HG03139 (cell line): ENCODE measurements at regions not wholly inside any gene's neighbourhood (a gene's known extent, or its start where the extent isn't known, plus 50 kb on each side); places are given as distances from the start of the nearest gene placed in this dataset.
A peak's percentile ranks its signal among the peaks of the same experiment; 100 is the strongest.

Experiments
- ATAC-seq: cut with Tn5 transposase; IDR thresholded peaks from one replicate; pipeline ENCODE4 v1.9.1; 2021; ENCODE audit not compliant: unreplicated experiment

- ATAC-seq, result no peak
Measured at GRCh38 chr1:110765640-110766335, 91.0 kb upstream of the KCNA3 start.

- no peak for ATAC-seq
Measured at GRCh38 chr1:110763149-110763548, 88.4 kb upstream of the KCNA3 start.

DNA sequence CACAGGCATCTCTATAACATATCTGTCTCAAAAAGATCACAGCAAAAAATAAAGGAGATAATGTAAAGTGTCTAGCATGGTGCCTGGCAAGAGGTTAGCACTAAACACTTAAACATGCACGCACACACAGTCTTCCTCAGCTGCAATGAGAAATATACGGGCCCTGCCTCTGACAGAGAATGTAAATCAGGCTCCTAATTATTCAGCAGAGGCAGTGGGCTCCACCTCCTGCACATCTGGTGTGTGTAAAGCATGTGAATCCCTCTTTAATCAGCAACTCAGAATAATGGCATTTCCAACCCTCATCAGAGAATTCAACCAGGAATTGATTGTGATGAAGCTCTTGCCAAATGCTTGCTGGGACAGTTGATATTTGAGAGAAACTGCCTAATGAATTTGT lies 85.6 kb upstream of the KCNA3 start:
- ATAC-seq, result no peak

- no peak for ATAC-seq
Measured at GRCh38 chr1:110756506-110756905, 81.8 kb upstream of the KCNA3 start.

DNA sequence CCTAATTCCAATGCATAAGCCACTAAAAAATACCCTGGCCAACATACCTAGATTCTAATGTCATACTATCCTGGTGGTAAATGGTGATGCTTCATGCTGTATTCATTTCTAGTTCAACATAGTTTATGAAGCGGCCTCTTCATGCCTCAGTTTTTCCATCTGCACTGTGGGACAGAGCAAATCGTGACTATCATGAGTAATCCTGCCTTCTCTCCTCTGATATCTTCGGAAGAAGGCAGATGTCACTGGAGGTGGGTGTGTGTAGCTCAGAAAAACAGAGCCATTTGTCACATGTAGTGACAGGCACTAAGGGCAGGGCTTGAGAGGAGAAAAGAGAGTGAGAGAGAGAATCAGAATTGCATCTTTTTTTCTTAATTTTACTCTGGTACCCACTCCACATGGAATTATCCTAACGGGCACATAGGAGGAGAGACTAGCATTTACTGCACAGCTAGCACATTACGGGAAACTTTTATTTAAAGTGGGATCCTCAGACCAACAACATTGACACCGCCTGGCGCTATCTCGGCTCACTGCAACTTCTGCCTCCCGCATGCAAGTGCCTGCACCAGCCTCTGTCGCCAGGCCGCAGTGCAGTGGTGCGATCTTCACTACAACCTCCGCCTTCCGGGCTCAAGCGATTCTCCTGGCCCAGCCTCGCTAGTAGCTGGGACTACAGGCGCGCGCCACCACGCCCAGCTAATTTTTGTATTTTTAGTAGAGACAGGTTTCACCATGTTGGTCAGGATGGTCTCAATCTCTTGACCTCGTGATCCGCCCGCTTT lies 78.4 kb upstream of the KCNA3 start:
- no peak for ATAC-seq

- ATAC-seq, result no peak
Measured at GRCh38 chr1:110750562-110750961, 75.8 kb upstream of the KCNA3 start.

- ATAC-seq, result no peak
Measured at GRCh38 chr1:110749960-110750359, 75.2 kb upstream of the KCNA3 start.

GRCh38 chr1:110746644-110747259 lies 72.0 kb upstream of the KCNA3 start:
- no peak for ATAC-seq

DNA sequence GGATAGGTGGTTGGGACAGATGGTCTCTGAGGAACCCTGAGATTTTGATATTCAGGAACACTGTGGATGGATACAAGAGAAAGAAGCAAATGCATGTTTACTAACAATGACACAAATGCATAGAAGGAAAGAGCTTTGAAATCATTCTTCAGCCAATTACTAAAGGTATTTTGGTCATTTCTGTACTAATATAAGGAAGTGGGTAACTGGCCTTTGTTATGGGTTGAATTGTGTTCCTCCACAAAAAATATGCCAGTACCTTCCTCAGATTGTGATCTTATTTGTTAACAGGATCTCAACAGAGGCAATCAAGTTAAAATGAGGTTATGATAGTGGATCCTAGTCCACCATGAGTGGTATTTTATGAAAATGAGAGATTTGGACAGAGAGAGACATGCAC lies 68.7 kb upstream of the KCNA3 start:
- no peak for ATAC-seq

- no peak for ATAC-seq
Measured at GRCh38 chr1:110736900-110737605, 62.3 kb upstream of the KCNA3 start.

GRCh38 chr1:110734133-110734680 lies 59.5 kb upstream of the KCNA3 start:
- no peak for ATAC-seq

DNA sequence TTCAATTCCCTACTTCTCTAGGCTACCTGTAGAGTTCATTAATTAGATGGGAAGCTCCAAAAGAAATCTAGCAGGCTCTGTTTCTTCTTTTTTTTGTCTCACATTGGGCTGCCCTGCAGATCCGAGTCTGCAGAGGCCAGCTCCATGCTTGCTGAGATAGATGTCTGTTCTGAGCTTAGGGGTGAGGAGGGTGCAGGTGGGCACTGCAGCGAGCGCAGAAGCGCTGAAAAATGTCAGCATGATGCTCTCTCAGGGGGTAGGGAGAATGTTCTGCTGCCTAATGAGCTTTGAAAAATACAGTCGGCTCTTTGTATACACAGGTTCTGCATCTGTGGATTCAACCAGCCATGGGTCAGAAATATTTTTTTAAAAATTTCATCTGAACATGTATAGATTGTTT lies 56.8 kb upstream of the KCNA3 start:
- ATAC-seq, result no peak

DNA sequence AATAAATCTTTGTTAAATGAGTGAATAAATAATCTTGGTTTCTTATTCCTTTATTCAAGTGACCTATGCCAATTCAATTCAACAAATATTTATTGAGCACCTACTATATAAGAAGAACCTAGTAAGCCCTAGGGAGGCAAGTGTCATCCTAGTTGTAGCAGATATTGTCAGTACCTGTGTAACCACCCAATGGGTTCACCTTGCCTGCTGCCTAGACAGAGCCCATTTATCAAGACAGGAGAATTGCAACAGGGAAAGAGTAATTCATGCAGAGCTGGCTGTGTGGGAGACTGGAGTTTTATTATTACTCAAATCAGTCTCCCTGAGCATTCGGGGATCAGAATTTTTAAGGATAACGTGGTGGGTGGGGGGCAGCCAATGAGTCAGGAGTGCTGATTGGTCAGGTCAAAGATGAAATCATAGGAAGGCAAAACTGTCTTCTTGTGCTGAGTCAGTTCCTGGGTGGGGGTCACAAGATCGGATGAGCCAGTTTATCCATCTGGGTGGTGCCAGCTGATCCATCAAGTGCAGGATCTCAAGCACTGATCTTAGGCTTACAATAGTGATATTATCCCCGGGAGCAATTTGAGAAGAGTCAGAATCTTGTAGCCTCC lies 53.8 kb upstream of the KCNA3 start:
- ATAC-seq, result no peak

DNA sequence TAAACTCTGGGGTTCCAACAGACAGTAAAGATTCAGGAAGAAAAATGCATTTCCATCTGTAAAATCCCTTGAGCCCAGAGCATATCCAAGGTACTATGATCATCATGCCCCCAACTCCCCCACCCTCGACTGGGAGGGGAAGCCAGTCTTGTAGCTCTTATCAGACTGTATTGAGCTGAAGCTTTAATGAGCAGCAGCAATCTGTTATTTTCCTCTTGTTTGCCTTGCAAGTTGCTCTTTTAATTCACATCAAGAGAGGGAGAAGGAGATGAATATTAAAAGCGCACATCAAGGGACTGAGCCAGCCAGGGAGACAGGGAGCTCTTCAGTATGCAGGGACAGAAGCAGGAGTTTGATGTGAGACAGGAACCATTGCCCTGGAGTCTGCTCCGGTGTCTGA lies 52.5 kb upstream of the KCNA3 start:
- ATAC-seq, result no peak

- peak; percentile 91 for ATAC-seq
Measured at GRCh38 chr1:110726755-110727154, 52.0 kb upstream of the KCNA3 start.
